ENCODE measurements at regions not wholly inside any gene's neighbourhood (a gene's known extent, or its start where the extent isn't known, plus 50 kb on each side); places are given as distances from the start of the nearest gene placed in this dataset.

GRCh38 chr5:2170761-2171160 is 288.0 kb upstream of the IRX4 start:
- intact Hi-C loops (cut with micrococcal nuclease): no loop called here
- Histone ChIP-seq H3K27me3 (ENCODE audit: insufficient read depth, low read length) (no peaks in the 10 kb centered on the region), H3K36me3 (ENCODE audit: insufficient read depth, low read length) (no peaks in the 10 kb centered on the region), H3K9me3 (ENCODE audit: control insufficient read depth in 1 of 2, low read length in 2 of 2) (no peaks in the 10 kb centered on the region), H3K4me3 (ENCODE audit: low read length in 2 of 2) (no peak overlapping the region), H3K27ac (ENCODE audit: low read depth, low read length) (no peak overlapping the region), H3K4me1 (ENCODE audit: insufficient read depth, low read length) (no peaks in the 10 kb centered on the region)
- DNase-seq: no peak
- H3K27ac Mint-ChIP-seq: no peak overlapping the region
- ChIA-PET CTCF (ENCODE audit: partially characterized antibody) (no interaction called here), POLR2A (ENCODE audit: partially characterized antibody) (no interaction called here)
- H3K9me3 Mint-ChIP-seq: no peaks in the 10 kb centered on the region
- H3K36me3 Mint-ChIP-seq: no peaks in the 10 kb centered on the region
- H3K4me3 Mint-ChIP-seq: no peak overlapping the region
- H3K27me3 Mint-ChIP-seq: no peaks in the 10 kb centered on the region
- no peaks in the 10 kb centered on the region for H3K4me1 Mint-ChIP-seq

GRCh38 chr5:2169850-2170760 is 287.4 kb upstream of the IRX4 start:
- H3K4me3 Mint-ChIP-seq: no peak overlapping the region
- no peak for DNase-seq
- H3K27ac Mint-ChIP-seq: no peak overlapping the region
- no peak overlapping the region for H3K4me3 ChIP-seq (ENCODE audit: low read length in 2 of 2)
- intact Hi-C loops (cut with micrococcal nuclease): no loop called here
- H3K36me3 ChIP-seq (ENCODE audit: insufficient read depth, low read length): no peaks in the 10 kb centered on the region
- H3K27me3 Mint-ChIP-seq: peaks cover 0 to 2% of the 10 kb centered on the region in 2 donors
- no peaks in the 10 kb centered on the region for H3K9me3 ChIP-seq (ENCODE audit: control insufficient read depth in 1 of 2, low read length in 2 of 2)
- ChIA-PET POLR2A (ENCODE audit: partially characterized antibody) (no interaction called here), CTCF (ENCODE audit: partially characterized antibody) (no interaction called here)
- no peaks in the 10 kb centered on the region for H3K27me3 ChIP-seq (ENCODE audit: insufficient read depth, low read length)
- no peak overlapping the region for H3K27ac ChIP-seq (ENCODE audit: low read depth, low read length)
- no peaks in the 10 kb centered on the region for H3K4me1 ChIP-seq (ENCODE audit: insufficient read depth, low read length)
- peaks cover 0 to 2% (median 0%) of the 10 kb centered on the region in 8 donors for H3K9me3 Mint-ChIP-seq
- no peaks in the 10 kb centered on the region for H3K36me3 Mint-ChIP-seq
- H3K4me1 Mint-ChIP-seq: no peaks in the 10 kb centered on the region

DNA sequence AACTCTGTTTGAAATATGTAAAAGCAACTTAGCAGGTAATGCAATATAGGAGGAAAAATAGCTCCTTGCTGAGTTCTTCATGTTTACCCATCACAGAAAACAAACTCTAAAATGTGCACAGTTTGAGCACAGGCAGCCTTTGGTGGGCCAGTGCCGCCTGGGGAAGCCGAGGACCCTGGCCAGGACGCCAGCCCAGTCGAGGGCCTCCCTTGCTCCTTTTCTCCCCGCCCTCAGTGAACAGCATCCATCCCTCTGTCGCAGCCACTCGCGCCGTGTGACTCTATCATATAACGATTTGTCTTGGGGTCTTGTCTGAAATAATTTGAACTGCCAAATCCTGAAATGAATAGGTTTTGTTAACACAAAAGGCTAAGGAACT is 286.7 kb upstream of the IRX4 start:
- H3K27me3 ChIP-seq (ENCODE audit: insufficient read depth, low read length): no peaks in the 10 kb centered on the region
- DNase-seq: no peak
- H3K4me3 Mint-ChIP-seq: no peak overlapping the region
- H3K36me3 ChIP-seq (ENCODE audit: insufficient read depth, low read length): no peaks in the 10 kb centered on the region
- no peak overlapping the region for H3K27ac ChIP-seq (ENCODE audit: low read depth, low read length)
- H3K4me1 Mint-ChIP-seq: no peaks in the 10 kb centered on the region
- H3K27ac Mint-ChIP-seq: no peak overlapping the region
- H3K27me3 Mint-ChIP-seq: peaks cover 0 to 2% of the 10 kb centered on the region in 2 donors
- POLR2A ChIA-PET (ENCODE audit: partially characterized antibody): no interaction called here
- CTCF ChIA-PET (ENCODE audit: partially characterized antibody): no interaction called here
- H3K9me3 Mint-ChIP-seq: peaks cover 0 to 2% (median 0%) of the 10 kb centered on the region in 8 donors
- H3K4me3 ChIP-seq (ENCODE audit: low read length in 2 of 2): no peak overlapping the region
- no peaks in the 10 kb centered on the region for H3K36me3 Mint-ChIP-seq
- H3K9me3 ChIP-seq (ENCODE audit: control insufficient read depth in 1 of 2, low read length in 2 of 2): no peaks in the 10 kb centered on the region
- intact Hi-C loops (cut with micrococcal nuclease): no loop called here
- H3K4me1 ChIP-seq (ENCODE audit: insufficient read depth, low read length): no peaks in the 10 kb centered on the region

DNA sequence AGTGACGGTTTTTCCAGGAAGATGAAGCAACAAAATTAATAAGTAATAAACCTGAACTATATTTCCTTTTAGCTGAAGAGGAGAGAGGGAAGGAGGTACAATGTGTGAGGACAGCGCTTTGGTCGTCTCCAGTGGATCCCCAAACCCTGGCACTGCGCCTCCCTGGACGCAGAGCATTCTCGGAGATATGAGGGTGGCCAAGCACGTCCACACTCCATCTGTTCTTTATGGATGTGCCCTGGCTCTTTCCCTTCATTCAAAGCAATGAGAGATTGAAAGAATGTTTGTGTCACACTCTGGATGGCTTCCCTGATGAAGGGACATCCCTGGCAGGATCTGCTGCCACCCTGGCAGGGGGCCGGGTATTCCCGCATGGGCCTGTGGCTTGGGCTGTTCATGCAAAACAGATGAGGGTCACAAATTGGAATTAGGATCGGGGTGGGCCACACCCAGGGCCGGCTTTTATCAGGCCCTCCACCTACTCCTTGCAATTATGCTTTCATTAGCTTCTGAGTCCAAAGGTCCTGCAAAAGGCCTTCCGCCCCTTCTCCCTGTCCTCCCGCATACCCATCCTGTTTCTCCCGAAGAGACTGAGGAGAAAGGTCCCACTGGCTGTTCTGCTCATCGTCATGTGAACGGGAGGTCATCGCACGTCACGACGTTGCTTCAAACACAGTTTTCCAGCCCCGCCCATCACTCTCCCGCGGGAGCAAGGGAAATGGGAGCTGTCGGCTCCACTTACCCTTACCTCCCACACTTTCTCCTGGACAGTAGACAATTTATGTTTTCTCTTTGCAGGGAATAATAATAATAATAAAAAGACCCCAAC is 286.1 kb upstream of the IRX4 start:
- peaks cover 2% of the 10 kb centered on the region in 2 donors for H3K27me3 Mint-ChIP-seq
- Histone ChIP-seq H3K9me3 (ENCODE audit: control insufficient read depth in 1 of 2, low read length in 2 of 2) (no peaks in the 10 kb centered on the region), H3K4me3 (ENCODE audit: low read length in 2 of 2) (no peak overlapping the region), H3K4me1 (ENCODE audit: insufficient read depth, low read length) (no peaks in the 10 kb centered on the region), H3K36me3 (ENCODE audit: insufficient read depth, low read length) (no peaks in the 10 kb centered on the region), H3K27ac (ENCODE audit: low read depth, low read length) (no peak overlapping the region), H3K27me3 (ENCODE audit: insufficient read depth, low read length) (no peaks in the 10 kb centered on the region)
- ChIA-PET POLR2A (ENCODE audit: partially characterized antibody) (no interaction called here), CTCF (ENCODE audit: partially characterized antibody) (no interaction called here)
- no peaks in the 10 kb centered on the region for H3K4me1 Mint-ChIP-seq
- no peak for DNase-seq
- no peak overlapping the region for H3K4me3 Mint-ChIP-seq
- H3K27ac Mint-ChIP-seq: no peak overlapping the region
- peaks cover 0 to 2% (median 0%) of the 10 kb centered on the region in 8 donors for H3K9me3 Mint-ChIP-seq
- no peaks in the 10 kb centered on the region for H3K36me3 Mint-ChIP-seq
- intact Hi-C loops (cut with micrococcal nuclease): no loop called here

GRCh38 chr5:2167671-2168070 is 284.9 kb upstream of the IRX4 start:
- no peak for DNase-seq
- H3K4me1 Mint-ChIP-seq: no peaks in the 10 kb centered on the region
- ChIA-PET POLR2A (ENCODE audit: partially characterized antibody) (no interaction called here), CTCF (ENCODE audit: partially characterized antibody) (no interaction called here)
- peaks cover 2% of the 10 kb centered on the region in 2 donors for H3K27me3 Mint-ChIP-seq
- no peak overlapping the region for H3K27ac Mint-ChIP-seq
- peak overlapping the region in 1 of 8 donors; percentile 31 for H3K4me3 Mint-ChIP-seq
- H3K36me3 ChIP-seq (ENCODE audit: insufficient read depth, low read length): no peaks in the 10 kb centered on the region
- H3K9me3 Mint-ChIP-seq: peaks cover 0 to 2% (median 0%) of the 10 kb centered on the region in 8 donors
- no peaks in the 10 kb centered on the region for H3K27me3 ChIP-seq (ENCODE audit: insufficient read depth, low read length)
- H3K27ac ChIP-seq (ENCODE audit: low read depth, low read length): no peak overlapping the region
- no peaks in the 10 kb centered on the region for H3K36me3 Mint-ChIP-seq
- no peak overlapping the region for H3K4me3 ChIP-seq (ENCODE audit: low read length in 2 of 2)
- H3K9me3 ChIP-seq (ENCODE audit: control insufficient read depth in 1 of 2, low read length in 2 of 2): no peaks in the 10 kb centered on the region
- H3K4me1 ChIP-seq (ENCODE audit: insufficient read depth, low read length): no peaks in the 10 kb centered on the region
- intact Hi-C loops (cut with micrococcal nuclease): no loop called here

DNA sequence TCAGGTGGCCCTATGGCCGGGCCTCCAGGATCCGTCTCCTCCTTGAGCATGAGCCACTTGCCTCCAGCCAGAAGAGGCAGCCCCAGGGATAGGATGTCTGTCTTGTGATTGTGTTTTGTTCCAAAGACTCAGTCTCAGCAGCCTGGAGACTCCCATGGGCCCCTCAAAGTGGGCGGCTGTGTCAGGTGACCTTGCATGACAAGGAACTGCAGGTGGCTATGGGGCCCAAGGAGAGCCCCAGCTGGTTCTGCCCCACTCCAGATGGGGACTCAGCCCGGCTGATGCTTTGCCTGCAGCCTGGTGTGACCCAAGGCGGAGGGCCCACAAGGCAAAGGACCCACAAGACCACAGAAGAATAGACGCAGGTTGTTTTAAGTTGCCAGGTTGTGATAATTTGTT is 284.3 kb upstream of the IRX4 start:
- Histone ChIP-seq H3K9me3 (ENCODE audit: control insufficient read depth in 1 of 2, low read length in 2 of 2) (no peaks in the 10 kb centered on the region), H3K4me3 (ENCODE audit: low read length in 2 of 2) (no peak overlapping the region), H3K27ac (ENCODE audit: low read depth, low read length) (no peak overlapping the region), H3K4me1 (ENCODE audit: insufficient read depth, low read length) (no peaks in the 10 kb centered on the region), H3K27me3 (ENCODE audit: insufficient read depth, low read length) (no peaks in the 10 kb centered on the region), H3K36me3 (ENCODE audit: insufficient read depth, low read length) (no peaks in the 10 kb centered on the region)
- CTCF ChIA-PET (ENCODE audit: partially characterized antibody): no interaction called here
- Mint-ChIP-seq H3K4me3 (no peak overlapping the region), H3K27me3 (peaks cover 2% of the 10 kb centered on the region in 2 donors), H3K36me3 (no peaks in the 10 kb centered on the region), H3K4me1 (no peaks in the 10 kb centered on the region), H3K27ac (no peak overlapping the region), H3K9me3 (peaks cover 0 to 2% (median 0%) of the 10 kb centered on the region in 8 donors)
- DNase-seq: no peak
- POLR2A ChIA-PET (ENCODE audit: partially characterized antibody): no interaction called here
- intact Hi-C loops (cut with micrococcal nuclease): no loop called here

- Mint-ChIP-seq H3K36me3 (no peaks in the 10 kb centered on the region), H3K27me3 (peaks cover 2% of the 10 kb centered on the region in 2 donors), H3K27ac (no peak overlapping the region), H3K9me3 (peaks cover 0 to 2% (median 0%) of the 10 kb centered on the region in 8 donors), H3K4me1 (no peaks in the 10 kb centered on the region), H3K4me3 (no peak overlapping the region)
- H3K4me1 ChIP-seq (ENCODE audit: insufficient read depth, low read length): no peaks in the 10 kb centered on the region
- H3K4me3 ChIP-seq (ENCODE audit: low read length in 2 of 2): no peak overlapping the region
- DNase-seq: no peak
- no peak overlapping the region for H3K27ac ChIP-seq (ENCODE audit: low read depth, low read length)
- ChIA-PET POLR2A (ENCODE audit: partially characterized antibody) (no interaction called here), CTCF (ENCODE audit: partially characterized antibody) (no interaction called here)
- no peaks in the 10 kb centered on the region for H3K36me3 ChIP-seq (ENCODE audit: insufficient read depth, low read length)
- H3K9me3 ChIP-seq (ENCODE audit: control insufficient read depth in 1 of 2, low read length in 2 of 2): no peaks in the 10 kb centered on the region
- no peaks in the 10 kb centered on the region for H3K27me3 ChIP-seq (ENCODE audit: insufficient read depth, low read length)
- intact Hi-C loops (cut with micrococcal nuclease): no loop called here
These were observed 283.7 kb upstream of the IRX4 start for GRCh38 chr5:2166306-2166978.

Measured in CD4-positive, alpha-beta memory T cell (primary cell).